NCI-H2171 (cell line): ENCODE measurements at regions not wholly inside any gene's neighbourhood (a gene's known extent, or its start where the extent isn't known, plus 50 kb on each side); places are given as distances from the start of the nearest gene placed in this dataset.
A peak's percentile ranks its signal among the peaks of the same experiment; 100 is the strongest.

Experiments used
- DNase-seq: peaks from one replicate; lab custom pipeline; 2025; lab: John Stamatoyannopoulos, UW

GRCh38 chr13:32861304-32861703, 154.9 kb upstream of the KL start:
- DNase-seq, result no peak

- no peak for DNase-seq
These were observed 152.6 kb upstream of the KL start for GRCh38 chr13:32863596-32863995.

- DNase-seq, result no peak
These were observed 149.3 kb upstream of the KL start for GRCh38 chr13:32866921-32867320.

GRCh38 chr13:32877491-32877890, 138.7 kb upstream of the KL start:
- no peak for DNase-seq

- DNase-seq, result no peak
These were observed 138.1 kb upstream of the KL start for GRCh38 chr13:32878163-32878562.

GRCh38 chr13:32880636-32881035, 135.6 kb upstream of the KL start:
- no peak for DNase-seq

- DNase-seq, result no peak
These were observed 135.0 kb upstream of the KL start for GRCh38 chr13:32881074-32881776.

GRCh38 chr13:32881777-32882145, 134.5 kb upstream of the KL start:
- peak; percentile 22 for DNase-seq

- DNase-seq, result no peak
These were observed 133.5 kb upstream of the KL start for GRCh38 chr13:32882691-32883090.

- peak; percentile 29 for DNase-seq
These were observed 132.7 kb upstream of the KL start for GRCh38 chr13:32883474-32883873.

GRCh38 chr13:32887617-32888016, 128.6 kb upstream of the KL start:
- no peak for DNase-seq

- no peak for DNase-seq
These were observed 126.1 kb upstream of the KL start for GRCh38 chr13:32889986-32890565.

- DNase-seq, result no peak
These were observed 123.0 kb upstream of the KL start for GRCh38 chr13:32893176-32893575.

GRCh38 chr13:32894589-32895001, 121.6 kb upstream of the KL start:
- no peak for DNase-seq

- DNase-seq, result no peak
These were observed 120.9 kb upstream of the KL start for GRCh38 chr13:32895296-32895695.

- DNase-seq, result no peak
These were observed 118.9 kb upstream of the KL start for GRCh38 chr13:32897296-32897695.

GRCh38 chr13:32902029-32902780, 114.0 kb upstream of the KL start:
- DNase-seq, result no peak

GRCh38 chr13:32902874-32903273, 113.3 kb upstream of the KL start:
- no peak for DNase-seq

- DNase-seq, result no peak
These were observed 112.5 kb upstream of the KL start for GRCh38 chr13:32903720-32904119.

- no peak for DNase-seq
These were observed 112.0 kb upstream of the KL start for GRCh38 chr13:32904266-32904665.

- no peak for DNase-seq
These were observed 111.0 kb upstream of the KL start for GRCh38 chr13:32905063-32905863.

- DNase-seq, result no peak
These were observed 110.4 kb upstream of the KL start for GRCh38 chr13:32905864-32906180.

GRCh38 chr13:32907211-32907610, 109.0 kb upstream of the KL start:
- DNase-seq, result no peak
